MV-4-11 (cell line): ENCODE measurements at regions not wholly inside any gene's neighbourhood (a gene's known extent, or its start where the extent isn't known, plus 50 kb on each side); places are given as distances from the start of the nearest gene placed in this dataset.

ENCODE experiments used
- DNase-seq: peaks from one replicate; lab custom pipeline; 2025; lab: John Stamatoyannopoulos, UW

DNA sequence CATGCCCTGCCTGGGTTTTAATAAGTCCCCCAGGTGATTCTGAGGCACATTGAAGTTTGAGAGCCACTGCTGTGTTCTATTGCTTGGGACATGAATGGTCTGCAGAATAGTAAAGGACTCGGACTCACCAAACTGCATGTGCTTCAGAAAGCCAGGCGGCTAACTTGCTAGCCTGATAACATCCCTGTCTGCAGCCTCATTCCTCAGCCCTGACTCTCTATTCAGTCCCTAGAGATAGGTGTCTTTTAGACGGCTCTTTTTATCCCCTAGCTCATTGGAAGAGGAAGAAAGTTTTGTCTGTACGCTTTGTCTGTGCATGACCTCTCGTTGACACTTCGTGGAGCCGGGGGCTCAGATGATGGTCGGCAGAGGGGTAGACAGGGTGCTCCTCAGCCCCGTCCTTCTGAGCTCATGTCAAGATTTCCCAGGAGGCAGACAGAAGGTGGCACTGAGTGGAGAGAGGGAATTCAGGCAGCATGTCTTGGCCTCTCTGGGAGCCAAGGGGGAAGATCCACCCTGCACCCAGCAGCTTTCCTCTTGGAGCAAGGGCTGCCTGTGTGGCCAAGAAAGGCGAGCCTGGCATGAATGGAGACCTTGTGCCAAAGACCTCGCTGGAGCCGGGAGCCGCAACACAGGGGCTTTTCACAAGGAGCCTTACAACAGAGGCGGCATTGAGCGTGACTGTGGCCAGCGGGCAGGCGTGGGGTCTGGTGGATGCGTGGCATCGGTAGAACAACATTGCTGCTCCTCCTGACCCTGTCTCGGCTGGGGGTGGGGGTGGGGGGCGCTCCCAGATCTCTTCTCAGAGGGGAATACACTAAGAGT is 51.1 kb upstream of the PODXL start:
- DNase-seq: no peak

DNA sequence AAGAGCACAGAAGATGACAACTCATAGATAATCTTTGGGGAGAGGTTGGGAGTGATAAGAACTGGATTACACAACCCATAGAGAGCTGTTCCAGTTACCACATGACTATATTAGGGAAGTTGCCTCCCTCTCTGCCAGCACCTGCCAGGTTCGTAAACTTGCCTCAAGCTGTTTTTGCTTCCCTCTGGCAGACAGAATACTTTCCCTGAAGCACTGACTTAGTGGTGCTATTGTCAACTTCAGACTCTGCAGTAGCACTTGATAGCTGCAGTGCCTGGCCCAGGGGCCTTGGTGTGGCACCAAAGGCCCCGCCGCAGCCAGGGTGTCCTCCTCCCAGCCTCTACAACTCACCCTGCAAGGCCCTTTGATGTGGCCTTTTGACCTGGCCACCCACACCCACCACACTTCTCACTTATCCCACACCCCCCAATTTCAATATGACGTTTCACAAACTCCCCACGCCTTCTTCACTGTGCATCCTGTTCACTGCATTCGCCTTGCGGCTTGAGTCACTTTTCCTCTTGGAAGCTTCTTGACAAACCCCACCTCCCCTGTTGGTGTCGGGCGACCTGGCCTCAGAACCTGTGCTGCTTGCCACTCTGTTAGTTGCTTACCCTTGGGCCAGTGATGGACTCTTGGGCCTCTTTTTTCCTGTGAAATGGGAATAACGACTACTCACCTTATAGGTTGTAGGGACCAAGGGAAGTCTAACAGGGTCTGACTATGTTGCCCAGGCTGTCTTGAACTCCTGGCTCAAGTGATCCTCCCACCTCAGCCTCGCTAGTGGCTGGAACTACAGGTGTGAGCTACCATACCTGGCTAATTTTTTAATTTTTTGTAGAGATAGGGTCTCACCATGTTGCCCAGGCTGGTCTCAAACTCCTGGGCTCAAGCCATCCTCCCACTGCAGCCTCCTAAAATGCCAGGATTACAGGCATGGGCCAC is 50.2 kb upstream of the PODXL start:
- DNase-seq: peak; percentile 64
